K562 (cell line): ENCODE measurements at regions not wholly inside any gene's neighbourhood (a gene's known extent, or its start where the extent isn't known, plus 50 kb on each side); places are given as distances from the start of the nearest gene placed in this dataset.

Source experiments
- CREM ChIP-seq: IDR thresholded peaks from 2 replicates; pipeline ENCODE4 v1.6.1; 2014; ENCODE audit warnings: antibody characterized with exemption, low read depth
- CTCF ChIP-seq, 3 experiments: IDR thresholded peaks in 2 of 3; conservative IDR thresholded peaks in 1 of 3; 2 replicates each; pipeline ENCODE4 v1.5.1; 2011 to 2012; ENCODE audit warnings: low read length in 3 of 3, mild to moderate bottlenecking in 3 of 3, control low read depth in 2 of 3, improper control_type of control experiment in 1 of 3, inconsistent platforms in 1 of 3, low read depth in 1 of 3, mixed read lengths in 1 of 3, moderate library complexity in 1 of 3; ENCODE audit not compliant: insufficient read depth in 2 of 3
- E2F1 ChIP-seq: sonication (generic); formaldehyde crosslinking; IDR thresholded peaks from 2 replicates; pipeline ENCODE4 v1.8.1; 2023; ENCODE audit warnings: mild to moderate bottlenecking, missing genetic modification reagents, moderate library complexity
- ELK1 ChIP-seq: sonication (generic); formaldehyde crosslinking; IDR thresholded peaks from 2 replicates; pipeline ENCODE4 v1.8.1; 2022; ENCODE audit warnings: missing genetic modification reagents
- FOXJ3 ChIP-seq: sonication (generic); formaldehyde crosslinking; IDR thresholded peaks from 2 replicates; pipeline ENCODE4 v1.4.0; 2020; ENCODE audit warnings: mild to moderate bottlenecking, missing genetic modification reagents
- MTA3 ChIP-seq: fragments of 450-650 bp; formaldehyde crosslinking; IDR thresholded peaks from 2 replicates; pipeline ENCODE4 v1.6.1; 2017; ENCODE audit warnings: mild to moderate bottlenecking, borderline replicate concordance
- NFYB ChIP-seq: IDR thresholded peaks from 2 replicates; pipeline ENCODE4 v1.6.1; 2011; ENCODE audit warnings: mild to moderate bottlenecking, moderate library complexity; ENCODE audit not compliant: insufficient read length; ENCODE audit errors: extremely low read depth
- POLR2A ChIP-seq: fragments of 450-650 bp; conservative IDR thresholded peaks from 2 replicates; pipeline ENCODE4 v1.6.1; 2016
- SIX5 ChIP-seq, 2 experiments: IDR thresholded peaks; 2 replicates each; pipeline ENCODE4 v1.6.1; 2011; ENCODE audit warnings: low read length in 2 of 2, borderline replicate concordance in 1 of 2, low read depth in 1 of 2, mild to moderate bottlenecking in 1 of 2, moderate library complexity in 1 of 2; ENCODE audit not compliant: insufficient read depth in 1 of 2
- TEAD4 ChIP-seq, 2 experiments: sonication (generic) in 1 of 2; formaldehyde crosslinking in 1 of 2; IDR thresholded peaks; 2 replicates each; pipeline versions ENCODE4 v1.6.1 to v1.8.0; 2012 to 2022; ENCODE audit warnings: borderline replicate concordance in 1 of 2, inconsistent platforms in 1 of 2, low read length in 1 of 2, mild to moderate bottlenecking in 1 of 2, missing genetic modification reagents in 1 of 2
- YY1 ChIP-seq, 3 experiments: IDR thresholded peaks; 2 replicates each; pipeline ENCODE4 v1.6.1; 2011; ENCODE audit warnings: low read length in 2 of 3, mild to moderate bottlenecking in 2 of 3, moderate library complexity in 2 of 3, borderline replicate concordance in 1 of 3, control low read depth in 1 of 3, low read depth in 1 of 3; ENCODE audit not compliant: insufficient read depth in 3 of 3, insufficient replicate concordance in 2 of 3, control insufficient read depth in 1 of 3, insufficient read length in 1 of 3; ENCODE audit errors: extremely low read depth in 1 of 3
- TF ChIP-seq, protein P1 (sequence below): fragments of 250-450 bp; sonication (Bioruptor Pico); IDR thresholded peaks from 2 replicates; pipeline ENCODE4 v1.5.0; 2020; ENCODE audit warnings: mild to moderate bottlenecking
- TF ChIP-seq, protein P2 (sequence below), 3 experiments: fragments of 200-800 bp in 1 of 3; fragments of 250-450 bp in 1 of 3; fragments of 450-650 bp in 1 of 3; sonication (Bioruptor Pico) in 1 of 3; sonication (Bioruptor generic) in 1 of 3; formaldehyde crosslinking in 1 of 3; IDR thresholded peaks; 2 replicates each; pipeline versions ENCODE4 v1.6.1 to v1.8.0; 2016 to 2022; ENCODE audit warnings: mild to moderate bottlenecking in 2 of 3, missing genetic modification characterization in 2 of 3, missing compliant biosample characterization in 1 of 3, moderate library complexity in 1 of 3

DNA sequence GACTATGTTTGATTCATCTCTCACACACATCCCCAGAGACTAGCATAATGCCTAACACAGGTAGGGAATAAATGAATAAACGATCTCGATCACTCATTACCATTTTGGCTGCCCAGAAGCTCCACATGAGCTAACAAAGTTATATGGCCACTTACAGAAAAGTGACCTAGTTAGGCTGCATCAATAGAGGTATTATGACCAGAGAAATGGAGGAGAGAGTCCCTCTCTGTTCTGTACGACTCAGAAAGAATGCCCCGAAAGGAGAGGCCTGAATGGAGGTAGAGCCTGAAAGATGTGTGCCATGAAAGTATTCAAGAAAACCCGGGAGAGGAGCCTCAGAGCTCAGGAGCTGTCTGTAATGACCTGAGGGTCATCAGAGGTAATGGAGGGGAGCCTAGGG is 208.2 kb upstream of the GRIK3 start:
- no peak for TF ChIP-seq CREM
- TF ChIP-seq POLR2A: no peak
- TF ChIP-seq, protein P1, sequence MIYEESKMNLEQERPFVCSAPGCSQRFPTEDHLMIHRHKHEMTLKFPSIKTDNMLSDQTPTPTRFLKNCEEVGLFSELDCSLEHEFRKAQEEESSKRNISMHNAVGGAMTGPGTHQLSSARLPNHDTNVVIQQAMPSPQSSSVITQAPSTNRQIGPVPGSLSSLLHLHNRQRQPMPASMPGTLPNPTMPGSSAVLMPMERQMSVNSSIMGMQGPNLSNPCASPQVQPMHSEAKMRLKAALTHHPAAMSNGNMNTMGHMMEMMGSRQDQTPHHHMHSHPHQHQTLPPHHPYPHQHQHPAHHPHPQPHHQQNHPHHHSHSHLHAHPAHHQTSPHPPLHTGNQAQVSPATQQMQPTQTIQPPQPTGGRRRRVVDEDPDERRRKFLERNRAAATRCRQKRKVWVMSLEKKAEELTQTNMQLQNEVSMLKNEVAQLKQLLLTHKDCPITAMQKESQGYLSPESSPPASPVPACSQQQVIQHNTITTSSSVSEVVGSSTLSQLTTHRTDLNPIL (CRISPR knock-in tag): no peak
- no peak for TF ChIP-seq TEAD4 (IDR thresholded peaks at IDR 0.05; ENCODE audit: low read length)
- TF ChIP-seq TEAD4 (CRISPR knock-in tag; IDR thresholded peaks at IDR 0.05; ENCODE audit: borderline replicate concordance): no peak
- TF ChIP-seq E2F1: no peak
- TF ChIP-seq MTA3: no peak
- no peak for TF ChIP-seq FOXJ3 (CRISPR knock-in tag)
- no peak for TF ChIP-seq CTCF (IDR thresholded peaks at IDR 0.05 in 2 of 3, conservative IDR thresholded peaks at IDR 0.05 in 1 of 3; ENCODE audit: insufficient read depth in 2 of 3, low read depth in 1 of 3, low read length in 3 of 3)
- TF ChIP-seq ELK1: no peak
- TF ChIP-seq, protein P2, sequence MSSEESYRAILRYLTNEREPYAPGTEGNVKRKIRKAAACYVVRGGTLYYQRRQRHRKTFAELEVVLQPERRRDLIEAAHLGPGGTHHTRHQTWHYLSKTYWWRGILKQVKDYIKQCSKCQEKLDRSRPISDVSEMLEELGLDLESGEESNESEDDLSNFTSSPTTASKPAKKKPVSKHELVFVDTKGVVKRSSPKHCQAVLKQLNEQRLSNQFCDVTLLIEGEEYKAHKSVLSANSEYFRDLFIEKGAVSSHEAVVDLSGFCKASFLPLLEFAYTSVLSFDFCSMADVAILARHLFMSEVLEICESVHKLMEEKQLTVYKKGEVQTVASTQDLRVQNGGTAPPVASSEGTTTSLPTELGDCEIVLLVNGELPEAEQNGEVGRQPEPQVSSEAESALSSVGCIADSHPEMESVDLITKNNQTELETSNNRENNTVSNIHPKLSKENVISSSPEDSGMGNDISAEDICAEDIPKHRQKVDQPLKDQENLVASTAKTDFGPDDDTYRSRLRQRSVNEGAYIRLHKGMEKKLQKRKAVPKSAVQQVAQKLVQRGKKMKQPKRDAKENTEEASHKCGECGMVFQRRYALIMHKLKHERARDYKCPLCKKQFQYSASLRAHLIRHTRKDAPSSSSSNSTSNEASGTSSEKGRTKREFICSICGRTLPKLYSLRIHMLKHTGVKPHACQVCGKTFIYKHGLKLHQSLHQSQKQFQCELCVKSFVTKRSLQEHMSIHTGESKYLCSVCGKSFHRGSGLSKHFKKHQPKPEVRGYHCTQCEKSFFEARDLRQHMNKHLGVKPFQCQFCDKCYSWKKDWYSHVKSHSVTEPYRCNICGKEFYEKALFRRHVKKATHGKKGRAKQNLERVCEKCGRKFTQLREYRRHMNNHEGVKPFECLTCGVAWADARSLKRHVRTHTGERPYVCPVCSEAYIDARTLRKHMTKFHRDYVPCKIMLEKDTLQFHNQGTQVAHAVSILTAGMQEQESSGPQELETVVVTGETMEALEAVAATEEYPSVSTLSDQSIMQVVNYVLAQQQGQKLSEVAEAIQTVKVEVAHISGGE (CRISPR knock-in tag; IDR thresholded peaks at IDR 0.05): no peak
- TF ChIP-seq NFYB: no peak
- TF ChIP-seq YY1 (IDR thresholded peaks at IDR 0.05; ENCODE audit: borderline replicate concordance in 1 of 3, control insufficient read depth in 1 of 3, extremely low read depth in 1 of 3, insufficient read depth in 3 of 3, insufficient read length in 1 of 3, insufficient replicate concordance in 2 of 3, low read depth in 1 of 3, low read length in 2 of 3): no peak
- no peak for TF ChIP-seq SIX5 (IDR thresholded peaks at IDR 0.05; ENCODE audit: borderline replicate concordance in 1 of 2, insufficient read depth in 1 of 2, low read depth in 1 of 2, low read length in 2 of 2)
